SK-N-SH (cell line): ENCODE measurements at regions not wholly inside any gene's neighbourhood (a gene's known extent, or its start where the extent isn't known, plus 50 kb on each side); places are given as distances from the start of the nearest gene placed in this dataset.
A peak's percentile ranks its signal among the peaks of the same experiment; 100 is the strongest.

Experiments used
- CTCF ChIA-PET: fragments of 300-600, 350-600 bp; formaldehyde crosslinking; extraction: SDS; loops from one replicate; lab custom pipeline; 2021; lab: Yijun Ruan, JAX
- POLR2A ChIA-PET: fragments of 350-600 bp; sonication (Branson Sonifier 250); formaldehyde crosslinking; extraction: SDS; loops from one replicate; lab custom pipeline; 2020; ENCODE audit warnings: antibody characterized with exemption, inconsistent platforms; lab: Yijun Ruan, JAX
- DNase-seq: peaks from one replicate; pipeline ENCODE4 v3.0.0; 2012
- H2AFZ ChIP-seq: fragments of 200-600 bp; sonication (generic); 2 replicates; pipeline ENCODE4 v1.8.1; 2016; ENCODE audit warnings: antibody characterized with exemption, mild to moderate bottlenecking, low read depth
- H3F3A ChIP-seq: fragments of 200-600 bp; sonication (generic); replicated peaks from 2 replicates; pipeline ENCODE3; 2016; ENCODE audit warnings: antibody characterized with exemption, mild to moderate bottlenecking; ENCODE audit not compliant: insufficient read depth
- H3K27ac ChIP-seq, 2 experiments: fragments of 200-500 bp in 1 of 2; fragments of 200-600 bp in 1 of 2; sonication (Bioruptor generic) in 1 of 2; sonication (generic), shearing (Covaris generic) in 1 of 2; 2 replicates each; pipeline versions ENCODE4 v1.5.1 to v1.6.1; 2014 to 2016; ENCODE audit warnings: low read depth in 2 of 2, inconsistent platforms in 1 of 2, low read length in 1 of 2, mild to moderate bottlenecking in 1 of 2, mixed read lengths in 1 of 2
- H3K27me3 ChIP-seq: fragments of 200-600 bp; sonication (generic), shearing (Covaris generic); 2 replicates; pipeline ENCODE4 v1.6.1; 2016; ENCODE audit warnings: mixed run types; ENCODE audit not compliant: insufficient read depth
- H3K36me3 ChIP-seq, 2 experiments: fragments of 200-500 bp in 1 of 2; fragments of 200-600 bp in 1 of 2; sonication (Bioruptor generic) in 1 of 2; sonication (generic) in 1 of 2; replicated peaks in 1 of 2; 2 replicates each; pipeline versions ENCODE3 to v1.5.1; 2014 to 2016; ENCODE audit warnings: low read length in 1 of 2, mild to moderate bottlenecking in 1 of 2; ENCODE audit not compliant: insufficient read depth in 2 of 2, control insufficient read depth in 1 of 2
- H3K4me1 ChIP-seq, 2 experiments: fragments of 200-500 bp in 1 of 2; fragments of 200-600 bp in 1 of 2; sonication (Bioruptor generic) in 1 of 2; sonication (generic), shearing (Covaris generic) in 1 of 2; 2 replicates each; pipeline versions ENCODE4 v1.5.1 to v1.6.1; 2014 to 2016; ENCODE audit warnings: low read depth in 1 of 2, low read length in 1 of 2, mixed run types in 1 of 2; ENCODE audit not compliant: insufficient read depth in 2 of 2, control insufficient read depth in 1 of 2
- H3K4me2 ChIP-seq: fragments of 200-600 bp; sonication (generic), shearing (Covaris generic); 2 replicates; pipeline ENCODE4 v1.6.1; 2017; ENCODE audit warnings: mixed run types
- H3K4me3 ChIP-seq, 2 experiments: fragments of 200-500 bp in 1 of 2; fragments of 200-600 bp in 1 of 2; sonication (Bioruptor generic) in 1 of 2; sonication (generic), shearing (Covaris generic) in 1 of 2; 2 replicates each; pipeline versions ENCODE4 v1.5.1 to v1.8.1; 2014 to 2016; ENCODE audit warnings: low read depth in 2 of 2, inconsistent platforms in 1 of 2, low read length in 1 of 2, mild to moderate bottlenecking in 1 of 2, mixed read lengths in 1 of 2, moderate library complexity in 1 of 2
- H3K79me2 ChIP-seq: fragments of 200-600 bp; sonication (generic); 2 replicates; pipeline ENCODE4 v1.8.1; 2017; ENCODE audit warnings: mild to moderate bottlenecking; ENCODE audit not compliant: insufficient read depth
- H3K9ac ChIP-seq: fragments of 200-600 bp; sonication (generic); 2 replicates; pipeline ENCODE4 v1.6.1; 2017; ENCODE audit warnings: mixed run types
- H3K9me2 ChIP-seq: fragments of 200-600 bp; sonication (generic); 2 replicates; pipeline ENCODE4 v1.6.1; 2017; ENCODE audit warnings: mixed run types
- H3K9me3 ChIP-seq: fragments of 200-600 bp; sonication (generic); 2 replicates; pipeline ENCODE4 v1.6.1; 2017; ENCODE audit warnings: mixed run types, mild to moderate bottlenecking, moderate library complexity
- H4K20me1 ChIP-seq: fragments of 200-600 bp; sonication (generic); 2 replicates; pipeline ENCODE4 v1.6.1; 2017; ENCODE audit warnings: mild to moderate bottlenecking, mixed run types; ENCODE audit not compliant: insufficient read depth
- CHD2 ChIP-seq: fragments of 150-350 bp; IDR thresholded peaks from 2 replicates; pipeline ENCODE4 v1.6.1; 2018; ENCODE audit warnings: low read length; ENCODE audit not compliant: partially characterized antibody
- EP300 ChIP-seq, 2 experiments: IDR thresholded peaks; 2 replicates each; pipeline versions ENCODE4 v1.4.0 to v1.6.1; 2012; ENCODE audit warnings: borderline replicate concordance in 1 of 2, low read depth in 1 of 2, low read length in 1 of 2
- EZH2phosphoT487 ChIP-seq: fragments of 200-600 bp; sonication (generic); IDR thresholded peaks from 2 replicates; pipeline ENCODE4 v1.6.1; 2017; ENCODE audit warnings: low read depth, mixed run types, mild to moderate bottlenecking, antibody characterized with exemption, moderate library complexity, borderline replicate concordance
- FOXJ3 ChIP-seq: sonication (generic); formaldehyde crosslinking; IDR thresholded peaks from 2 replicates; pipeline ENCODE4 v1.5.1; 2020; ENCODE audit warnings: mild to moderate bottlenecking, missing genetic modification reagents
- JUND ChIP-seq: IDR thresholded peaks from 2 replicates; pipeline ENCODE4 v1.4.0; 2012
- MXI1 ChIP-seq: IDR thresholded peaks from 2 replicates; pipeline ENCODE4 v1.6.1; 2012; ENCODE audit warnings: mild to moderate bottlenecking, low read depth, low read length, improper control_type of control experiment
- POLR2AphosphoS5 ChIP-seq: IDR thresholded peaks from 2 replicates; pipeline ENCODE4 v1.6.1; 2012; ENCODE audit warnings: low read depth, low read length
- RFX5 ChIP-seq: IDR thresholded peaks from 2 replicates; pipeline ENCODE4 v1.6.1; 2012; ENCODE audit warnings: mild to moderate bottlenecking, improper control_type of control experiment, low read length
- TAF1 ChIP-seq: IDR thresholded peaks from 2 replicates; pipeline ENCODE4 v1.6.1; 2012; ENCODE audit warnings: low read depth, mild to moderate bottlenecking, low read length, moderate library complexity, borderline replicate concordance
- USF1 ChIP-seq: IDR thresholded peaks from 2 replicates; pipeline ENCODE4 v1.4.0; 2012; ENCODE audit warnings: low read depth, borderline replicate concordance
- WGBS: methylation state at CpG from one replicate; pipeline ENCODE4 v1.1.6; 2017; ENCODE audit warnings: low lambda C conversion rate; 5-methylcytosine and 5-hydroxymethylcytosine counted together
- TF ChIP-seq, protein P1 (sequence below): IDR thresholded peaks from 2 replicates; pipeline ENCODE4 v1.4.0; 2012; ENCODE audit warnings: low read depth, borderline replicate concordance

DNA sequence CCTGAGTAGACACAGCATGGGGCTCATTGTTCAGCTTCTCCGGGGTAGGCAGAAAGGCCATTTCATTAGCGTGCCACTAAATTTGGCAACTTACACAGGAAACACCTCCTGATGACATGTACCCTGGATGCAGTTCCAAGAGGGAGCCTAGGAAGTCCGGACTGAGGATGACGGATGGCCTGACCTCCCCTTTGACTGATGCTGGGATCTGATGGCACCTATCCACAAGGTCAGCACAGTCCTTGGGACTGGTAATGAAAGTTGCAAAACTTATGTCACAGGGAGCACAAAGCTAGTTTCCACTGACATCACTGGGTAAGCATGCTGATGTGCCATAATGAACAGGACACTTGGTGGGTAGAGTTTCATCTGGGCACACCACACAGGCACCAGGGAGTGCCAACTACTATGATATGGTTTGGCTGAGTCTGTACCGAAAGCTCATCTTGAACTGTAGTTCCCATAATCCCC lies 126.7 kb upstream of the ARL4C start:
- Histone ChIP-seq H3K4me3 (no peak overlapping the region), H3K4me2 (peak overlapping the region; percentile 11; the same call in 1 of the 2 replicates), H3F3A (no peaks in the 10 kb centered on the region), H3K9me3 (no peaks in the 10 kb centered on the region), H3K27ac (no peak overlapping the region), H3K36me3 (no peaks in the 10 kb centered on the region), H3K9me2 (no peaks in the 10 kb centered on the region), H3K9ac (no peak overlapping the region), H3K27me3 (no peaks in the 10 kb centered on the region), H4K20me1 (no peaks in the 10 kb centered on the region), H2AFZ (no peak overlapping the region), H3K79me2 (no peaks in the 10 kb centered on the region), H3K4me1 (peaks cover 0 to 14% of the 10 kb centered on the region in 2 experiments; a peak in 1 of 4 replicates)
- TF ChIP-seq EP300 (IDR thresholded peaks at IDR 0.05; ENCODE audit: borderline replicate concordance in 1 of 2, low read depth in 1 of 2, low read length in 1 of 2), result no peak
- no peak for TF ChIP-seq MXI1
- no peak for TF ChIP-seq USF1
- TF ChIP-seq, protein P1, sequence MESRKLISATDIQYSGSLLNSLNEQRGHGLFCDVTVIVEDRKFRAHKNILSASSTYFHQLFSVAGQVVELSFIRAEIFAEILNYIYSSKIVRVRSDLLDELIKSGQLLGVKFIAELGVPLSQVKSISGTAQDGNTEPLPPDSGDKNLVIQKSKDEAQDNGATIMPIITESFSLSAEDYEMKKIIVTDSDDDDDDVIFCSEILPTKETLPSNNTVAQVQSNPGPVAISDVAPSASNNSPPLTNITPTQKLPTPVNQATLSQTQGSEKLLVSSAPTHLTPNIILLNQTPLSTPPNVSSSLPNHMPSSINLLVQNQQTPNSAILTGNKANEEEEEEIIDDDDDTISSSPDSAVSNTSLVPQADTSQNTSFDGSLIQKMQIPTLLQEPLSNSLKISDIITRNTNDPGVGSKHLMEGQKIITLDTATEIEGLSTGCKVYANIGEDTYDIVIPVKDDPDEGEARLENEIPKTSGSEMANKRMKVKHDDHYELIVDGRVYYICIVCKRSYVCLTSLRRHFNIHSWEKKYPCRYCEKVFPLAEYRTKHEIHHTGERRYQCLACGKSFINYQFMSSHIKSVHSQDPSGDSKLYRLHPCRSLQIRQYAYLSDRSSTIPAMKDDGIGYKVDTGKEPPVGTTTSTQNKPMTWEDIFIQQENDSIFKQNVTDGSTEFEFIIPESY, result no peak
- TF ChIP-seq POLR2AphosphoS5, result no peak
- no peak for TF ChIP-seq CHD2
- TF ChIP-seq TAF1, result no peak
- TF ChIP-seq FOXJ3 (CRISPR knock-in tag), result no peak
- no peak for TF ChIP-seq RFX5
- WGBS, result 92% methylated on average over 5 of the region's 5 CpGs
- ChIA-PET POLR2A (no interaction called here), CTCF (interaction anchor here (1.0 to 1.2 kb wide), 2 partner anchors 12 to 482 kb away, joined by 3 read pairs; no protein-coding TSS in a partner anchor)
- DNase-seq, result no peak

DNA sequence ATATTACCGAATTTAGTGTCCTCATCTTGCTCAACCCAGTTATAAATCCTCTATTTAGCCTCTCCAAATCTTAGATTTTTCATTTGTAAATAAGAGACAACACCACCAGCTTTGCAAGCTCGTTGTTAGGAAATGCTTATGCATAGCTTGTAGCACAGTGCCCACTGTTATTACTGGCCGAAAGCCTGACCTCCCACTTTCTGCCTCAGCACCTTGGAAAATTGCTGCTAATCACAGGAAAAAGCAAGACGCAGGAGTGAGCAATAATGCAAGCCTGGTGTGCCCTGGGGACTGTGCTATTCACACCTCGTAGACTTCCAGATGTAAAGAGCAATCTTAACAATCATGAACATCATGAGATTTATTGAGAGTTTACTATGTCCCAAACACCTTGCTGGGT lies 124.2 kb upstream of the ARL4C start:
- DNase-seq, result no peak
- 58% methylated on average over 5 of the region's 5 CpGs for WGBS
- H3K4me2 ChIP-seq, result no peak overlapping the region
- no peak overlapping the region for H3K27ac ChIP-seq
- no peak overlapping the region for H3K4me3 ChIP-seq
- H3K79me2 ChIP-seq, result no peaks in the 10 kb centered on the region
- no peak overlapping the region for H3K9ac ChIP-seq
- H4K20me1 ChIP-seq, result no peaks in the 10 kb centered on the region
- no peak for TF ChIP-seq EZH2phosphoT487
- no peak for TF ChIP-seq JUND
- no peaks in the 10 kb centered on the region for H3K9me3 ChIP-seq
- H3K36me3 ChIP-seq, result no peaks in the 10 kb centered on the region
- H3K4me1 ChIP-seq, result peaks cover 0 to 14% of the 10 kb centered on the region in 2 experiments; a peak in 1 of 4 replicates
- no peaks in the 10 kb centered on the region for H3K27me3 ChIP-seq
- ChIA-PET CTCF (interaction anchor here (1.5 kb wide), 1 partner anchor 21 kb away, joined by 3 read pairs; no protein-coding TSS in a partner anchor), POLR2A (no interaction called here)
- no peaks in the 10 kb centered on the region for H3K9me2 ChIP-seq
- H3F3A ChIP-seq, result no peaks in the 10 kb centered on the region
- no peak overlapping the region for H2AFZ ChIP-seq
